ENCODE measurements at regions not wholly inside any gene's neighbourhood (a gene's known extent, or its start where the extent isn't known, plus 50 kb on each side); places are given as distances from the start of the nearest gene placed in this dataset.

GRCh38 chr3:158958873-158959272 is 157.0 kb downstream of the MFSD1 start:
- TF ChIP-seq CTCF (IDR thresholded peaks at IDR 0.05) (no peak), POLR2A (IDR thresholded peaks at IDR 0.05) (no peak), EP300 (IDR thresholded peaks at IDR 0.05) (no peak), POLR2AphosphoS5 (IDR thresholded peaks at IDR 0.05) (no peak)
- no peak overlapping the region for H3K4me3 ChIP-seq
- no peaks in the 10 kb centered on the region for H3K36me3 ChIP-seq
- no peak overlapping the region for H3K27ac ChIP-seq
- H3K4me1 ChIP-seq, result no peaks in the 10 kb centered on the region
- no peak for ATAC-seq
- H3K27me3 ChIP-seq, result no peaks in the 10 kb centered on the region
- H3K9me3 ChIP-seq, result no peaks in the 10 kb centered on the region
- WGBS, 2 donors (ENCODE audit: low coverage in 1 of 2), result 90 to 92% methylated on average over 2 of the region's 2 CpGs

- Histone ChIP-seq H3K27ac (no peak overlapping the region), H3K27me3 (no peaks in the 10 kb centered on the region), H3K36me3 (no peaks in the 10 kb centered on the region), H3K4me3 (no peak overlapping the region), H3K4me1 (no peaks in the 10 kb centered on the region), H3K9me3 (no peaks in the 10 kb centered on the region)
- ATAC-seq, result no peak
- TF ChIP-seq POLR2AphosphoS5 (IDR thresholded peaks at IDR 0.05), result no peak
- TF ChIP-seq POLR2A (IDR thresholded peaks at IDR 0.05), result no peak
- WGBS, 2 donors (ENCODE audit: low coverage in 1 of 2), result 44 to 61% methylated on average over 4 of the region's 4 CpGs
These were observed 159.6 kb downstream of the MFSD1 start for GRCh38 chr3:158961471-158961870.

GRCh38 chr3:158961911-158962310 is 160.1 kb downstream of the MFSD1 start:
- ATAC-seq, result no peak
- Histone ChIP-seq H3K4me3 (no peak overlapping the region), H3K36me3 (no peaks in the 10 kb centered on the region), H3K4me1 (no peaks in the 10 kb centered on the region), H3K9me3 (no peaks in the 10 kb centered on the region), H3K27me3 (no peaks in the 10 kb centered on the region), H3K27ac (no peak overlapping the region)
- TF ChIP-seq POLR2A (IDR thresholded peaks at IDR 0.05), result no peak
- TF ChIP-seq POLR2AphosphoS5 (IDR thresholded peaks at IDR 0.05), result no peak
- 64 to 74% methylated on average over 3 of the region's 3 CpGs for WGBS, 2 donors (ENCODE audit: low coverage in 1 of 2)

GRCh38 chr3:158970006-158970405 is 168.2 kb downstream of the MFSD1 start:
- Histone ChIP-seq H3K9me3 (no peaks in the 10 kb centered on the region), H3K4me3 (no peak overlapping the region), H3K27ac (no peak overlapping the region), H3K4me1 (no peaks in the 10 kb centered on the region), H3K36me3 (no peaks in the 10 kb centered on the region), H3K27me3 (no peaks in the 10 kb centered on the region)
- 32 to 44% methylated on average over 2 of the region's 2 CpGs for WGBS, 2 donors (ENCODE audit: low coverage in 1 of 2)
- TF ChIP-seq EP300 (IDR thresholded peaks at IDR 0.05) (no peak), POLR2AphosphoS5 (IDR thresholded peaks at IDR 0.05) (no peak), CTCF (IDR thresholded peaks at IDR 0.05) (no peak), POLR2A (IDR thresholded peaks at IDR 0.05) (no peak)
- no peak for ATAC-seq

- no peaks in the 10 kb centered on the region for H3K27me3 ChIP-seq
- H3K4me1 ChIP-seq, result no peaks in the 10 kb centered on the region
- H3K27ac ChIP-seq, result no peak overlapping the region
- no peak overlapping the region for H3K4me3 ChIP-seq
- no peak for TF ChIP-seq POLR2AphosphoS5 (IDR thresholded peaks at IDR 0.05)
- no peaks in the 10 kb centered on the region for H3K9me3 ChIP-seq
- WGBS, 2 donors (ENCODE audit: low coverage in 1 of 2), result 67% methylated on average over 1 of the region's 1 CpG; no CpG with 5 or more reads in 1 of the 2 donors
- H3K36me3 ChIP-seq, result no peaks in the 10 kb centered on the region
- no peak for ATAC-seq
These were observed 173.1 kb downstream of the MFSD1 start for GRCh38 chr3:158974904-158975303.

GRCh38 chr3:158976966-158977365 is 175.1 kb downstream of the MFSD1 start:
- WGBS, 2 donors (ENCODE audit: low coverage in 1 of 2), result 91 to 100% methylated on average over 2 of the region's 2 CpGs
- H3K27me3 ChIP-seq, result no peaks in the 10 kb centered on the region
- H3K36me3 ChIP-seq, result no peaks in the 10 kb centered on the region
- H3K9me3 ChIP-seq, result peaks cover 0 to 9% (median 0%) of the 10 kb centered on the region in 3 donors
- ATAC-seq, result no peak
- TF ChIP-seq CTCF (IDR thresholded peaks at IDR 0.05) (no peak), POLR2AphosphoS5 (IDR thresholded peaks at IDR 0.05) (no peak), POLR2A (IDR thresholded peaks at IDR 0.05) (no peak), EP300 (IDR thresholded peaks at IDR 0.05) (no peak)
- no peak overlapping the region for H3K27ac ChIP-seq
- no peaks in the 10 kb centered on the region for H3K4me1 ChIP-seq
- no peak overlapping the region for H3K4me3 ChIP-seq

Data from gastroesophageal sphincter (tissue), 4 donors.